Endothelial cell of umbilical vein (primary cell): ENCODE measurements at regions not wholly inside any gene's neighbourhood (a gene's known extent, or its start where the extent isn't known, plus 50 kb on each side); places are given as distances from the start of the nearest gene placed in this dataset.

ENCODE experiments used
- EZH2 ChIP-seq: IDR thresholded peaks from 2 replicates; pipeline ENCODE4 v1.6.1; 2012; ENCODE audit warnings: borderline replicate concordance, low read depth, mild to moderate bottlenecking, moderate library complexity, low read length, inconsistent platforms; ENCODE audit not compliant: severe bottlenecking
- GATA2 ChIP-seq: IDR thresholded peaks from 2 replicates; pipeline ENCODE4 v1.7.0; 2011; ENCODE audit warnings: low read depth, mild to moderate bottlenecking, moderate library complexity, mixed read lengths, low read length; ENCODE audit not compliant: insufficient read length, insufficient read depth
- POLR2A ChIP-seq: IDR thresholded peaks from 2 replicates; pipeline ENCODE4 v1.6.1; 2012; ENCODE audit warnings: low read depth, mild to moderate bottlenecking, control low read depth, low read length
- POLR2AphosphoS5 ChIP-seq: IDR thresholded peaks from 2 replicates; pipeline ENCODE4 v1.6.1; 2012; ENCODE audit warnings: low read depth, mild to moderate bottlenecking, control low read depth, low read length, moderate library complexity; ENCODE audit not compliant: insufficient read depth
- TF ChIP-seq, protein P1 (sequence below), 2 donors: IDR thresholded peaks; 1 replicate in 1 of 2; 2 replicates in 1 of 2; pipeline ENCODE4 v1.5.1; 2011; ENCODE audit warnings: low read length in 2 of 2, mild to moderate bottlenecking in 2 of 2, moderate library complexity in 2 of 2, control low read depth in 1 of 2, inconsistent platforms in 1 of 2, low read depth in 1 of 2; ENCODE audit not compliant: insufficient read depth in 1 of 2; ENCODE audit errors: extremely low read depth in 1 of 2
- TF ChIP-seq, protein P2 (sequence below): IDR thresholded peaks from 2 replicates; pipeline ENCODE4 v1.6.1; 2011; ENCODE audit not compliant: insufficient read depth, insufficient read length

DNA sequence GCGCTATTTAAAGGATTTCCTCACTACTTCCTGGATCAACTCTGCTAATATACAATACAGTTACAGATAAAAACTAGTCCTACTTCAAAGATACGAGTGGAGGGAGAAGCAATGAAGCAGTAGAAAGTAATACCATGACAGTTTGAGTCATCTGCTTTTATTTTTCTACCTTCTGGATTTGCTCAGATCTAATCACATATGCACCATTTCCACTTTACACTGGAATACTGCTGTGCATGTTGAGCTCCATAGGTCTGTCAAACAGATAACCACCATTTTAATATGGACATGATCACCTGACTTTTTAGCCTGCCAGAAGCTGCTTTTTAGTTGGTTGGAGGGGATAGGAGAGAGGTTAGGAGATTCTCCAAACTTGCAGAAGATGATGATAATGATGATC is 92.5 kb downstream of the MMUT start:
- TF ChIP-seq POLR2A (no peak), GATA2 (no peak), POLR2AphosphoS5 (no peak), EZH2 (no peak)
- TF ChIP-seq, protein P1, sequence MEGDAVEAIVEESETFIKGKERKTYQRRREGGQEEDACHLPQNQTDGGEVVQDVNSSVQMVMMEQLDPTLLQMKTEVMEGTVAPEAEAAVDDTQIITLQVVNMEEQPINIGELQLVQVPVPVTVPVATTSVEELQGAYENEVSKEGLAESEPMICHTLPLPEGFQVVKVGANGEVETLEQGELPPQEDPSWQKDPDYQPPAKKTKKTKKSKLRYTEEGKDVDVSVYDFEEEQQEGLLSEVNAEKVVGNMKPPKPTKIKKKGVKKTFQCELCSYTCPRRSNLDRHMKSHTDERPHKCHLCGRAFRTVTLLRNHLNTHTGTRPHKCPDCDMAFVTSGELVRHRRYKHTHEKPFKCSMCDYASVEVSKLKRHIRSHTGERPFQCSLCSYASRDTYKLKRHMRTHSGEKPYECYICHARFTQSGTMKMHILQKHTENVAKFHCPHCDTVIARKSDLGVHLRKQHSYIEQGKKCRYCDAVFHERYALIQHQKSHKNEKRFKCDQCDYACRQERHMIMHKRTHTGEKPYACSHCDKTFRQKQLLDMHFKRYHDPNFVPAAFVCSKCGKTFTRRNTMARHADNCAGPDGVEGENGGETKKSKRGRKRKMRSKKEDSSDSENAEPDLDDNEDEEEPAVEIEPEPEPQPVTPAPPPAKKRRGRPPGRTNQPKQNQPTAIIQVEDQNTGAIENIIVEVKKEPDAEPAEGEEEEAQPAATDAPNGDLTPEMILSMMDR (IDR thresholded peaks at IDR 0.05; ENCODE audit: extremely low read depth in 1 of 2, insufficient read depth in 1 of 2, low read depth in 1 of 2, low read length in 2 of 2): no peak
- TF ChIP-seq, protein P2, sequence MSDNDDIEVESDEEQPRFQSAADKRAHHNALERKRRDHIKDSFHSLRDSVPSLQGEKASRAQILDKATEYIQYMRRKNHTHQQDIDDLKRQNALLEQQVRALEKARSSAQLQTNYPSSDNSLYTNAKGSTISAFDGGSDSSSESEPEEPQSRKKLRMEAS: no peak
